Trophoblast cell (in vitro differentiated cells and primary cell): ENCODE measurements at regions not wholly inside any gene's neighbourhood (a gene's known extent, or its start where the extent isn't known, plus 50 kb on each side); places are given as distances from the start of the nearest gene placed in this dataset.

ENCODE experiments used
- DNase-seq, 2 donors: peaks; one replicate each; pipeline ENCODE4 v3.0.0-alpha.2; 2016
- H2AFZ ChIP-seq: 2 replicates; pipeline ENCODE4 v1.6.1; 2013; ENCODE audit warnings: low read length, moderate library complexity, mild to moderate bottlenecking; ENCODE audit not compliant: insufficient read depth, poor library complexity
- H2AK5ac ChIP-seq: 2 replicates; pipeline ENCODE4 v1.6.1; 2013; ENCODE audit warnings: mild to moderate bottlenecking, low read length
- H2BK120ac ChIP-seq: 2 replicates; pipeline ENCODE4 v1.6.1; 2013; ENCODE audit warnings: low read length, mild to moderate bottlenecking, moderate library complexity; ENCODE audit not compliant: insufficient read depth, poor library complexity
- H2BK12ac ChIP-seq: 2 replicates; pipeline ENCODE4 v1.6.1; 2013; ENCODE audit warnings: mild to moderate bottlenecking, low read length, moderate library complexity
- H2BK5ac ChIP-seq: 2 replicates; pipeline ENCODE4 v1.6.1; 2013; ENCODE audit warnings: low read length, low read depth, moderate library complexity, mild to moderate bottlenecking; ENCODE audit not compliant: poor library complexity
- H3K14ac ChIP-seq: 2 replicates; pipeline ENCODE4 v1.6.1; 2013; ENCODE audit warnings: mild to moderate bottlenecking, low read length
- H3K18ac ChIP-seq: 2 replicates; pipeline ENCODE4 v1.6.1; 2013; ENCODE audit warnings: mild to moderate bottlenecking, low read length
- H3K23ac ChIP-seq: 2 replicates; pipeline ENCODE4 v1.6.1; 2013; ENCODE audit warnings: low read length
- H3K27ac ChIP-seq: 2 replicates; pipeline ENCODE4 v1.5.1; 2013; ENCODE audit warnings: low read depth, mild to moderate bottlenecking, inconsistent platforms, low read length, moderate library complexity
- H3K27me3 ChIP-seq: 2 replicates; pipeline ENCODE4 v1.6.1; 2013; ENCODE audit warnings: inconsistent platforms, mild to moderate bottlenecking, low read length, moderate library complexity; ENCODE audit not compliant: insufficient read depth
- H3K36me3 ChIP-seq, 2 experiments: 1 replicate in 1 of 2; 2 replicates in 1 of 2; pipeline ENCODE4 v1.6.1; 2013; ENCODE audit warnings: low read length in 2 of 2, mild to moderate bottlenecking in 2 of 2, moderate library complexity in 1 of 2; ENCODE audit not compliant: insufficient read depth in 2 of 2, control insufficient read depth in 1 of 2
- H3K4ac ChIP-seq: 2 replicates; pipeline ENCODE4 v1.6.1; 2013; ENCODE audit warnings: low read depth, mild to moderate bottlenecking, low read length, moderate library complexity
- H3K4me1 ChIP-seq, 2 experiments: 1 replicate in 1 of 2; 2 replicates in 1 of 2; pipeline ENCODE4 v1.6.1; 2013; ENCODE audit warnings: low read length in 2 of 2, mild to moderate bottlenecking in 2 of 2, moderate library complexity in 1 of 2; ENCODE audit not compliant: insufficient read depth in 2 of 2, control insufficient read depth in 1 of 2
- H3K4me2 ChIP-seq: 2 replicates; pipeline ENCODE4 v1.6.1; 2013; ENCODE audit warnings: inconsistent platforms, mild to moderate bottlenecking, low read length, moderate library complexity
- H3K4me3 ChIP-seq: 2 replicates; pipeline ENCODE4 v1.5.1; 2013; ENCODE audit warnings: mild to moderate bottlenecking, low read depth, low read length, inconsistent platforms
- H3K79me1 ChIP-seq: one replicate; pipeline ENCODE4 v1.6.1; 2013; ENCODE audit warnings: low read length
- H3K79me2 ChIP-seq: 2 replicates; pipeline ENCODE4 v1.6.1; 2013; ENCODE audit warnings: low read length, mild to moderate bottlenecking; ENCODE audit not compliant: control insufficient read depth, insufficient read depth, poor library complexity
- H3K9ac ChIP-seq: 2 replicates; pipeline ENCODE4 v1.6.1; 2013; ENCODE audit warnings: mild to moderate bottlenecking, low read length
- H3K9me3 ChIP-seq: 2 replicates; pipeline ENCODE4 v1.6.1; 2013; ENCODE audit warnings: low read depth, mild to moderate bottlenecking, control low read depth, inconsistent platforms, low read length; ENCODE audit not compliant: insufficient read depth
- H4K12ac ChIP-seq: 2 replicates; pipeline ENCODE4 v1.6.1; 2013; ENCODE audit warnings: low read depth, mild to moderate bottlenecking, low read length, moderate library complexity
- H4K8ac ChIP-seq: 2 replicates; pipeline ENCODE4 v1.6.1; 2013; ENCODE audit warnings: low read depth, mild to moderate bottlenecking, low read length, moderate library complexity
- H4K91ac ChIP-seq: one replicate; pipeline ENCODE4 v1.6.1; 2013; ENCODE audit warnings: low read depth, mild to moderate bottlenecking, low read length, moderate library complexity
- WGBS: extraction: QIAGEN DNeasy Blood & Tissue Kit; methylation state at CpG from one replicate; pipeline ENCODE4 v1.1.7; 2013; ENCODE audit warnings: missing lambda C conversion rate; ENCODE audit not compliant: insufficient read length, insufficient coverage; ENCODE audit errors: extremely low coverage; 5-methylcytosine and 5-hydroxymethylcytosine counted together

GRCh38 chr10:128687408-128687807 lies 561.2 kb upstream of the MKI67 start:
- Histone ChIP-seq H3K27me3 (no peaks in the 10 kb centered on the region), H4K12ac (no peak overlapping the region)
- DNase-seq = no peak

GRCh38 chr10:128687927-128688549 lies 561.8 kb upstream of the MKI67 start:
- Histone ChIP-seq H2AFZ (no peak overlapping the region), H3K27me3 (no peaks in the 10 kb centered on the region)

More at GRCh38 chr10:128687408-128687807, 561.2 kb upstream of the MKI67 start:
- no CpG with 5 or more reads among the region's 3 CpGs for WGBS
- no peaks in the 10 kb centered on the region for H3K79me1 ChIP-seq
- H3K27ac ChIP-seq = no peak overlapping the region
- no peak overlapping the region for H4K91ac ChIP-seq
- H2AFZ ChIP-seq = no peak overlapping the region
- H3K79me2 ChIP-seq = no peaks in the 10 kb centered on the region
- H3K4ac ChIP-seq = no peak overlapping the region
- no peaks in the 10 kb centered on the region for H3K4me1 ChIP-seq
- H3K14ac ChIP-seq = no peak overlapping the region
- no peak overlapping the region for H3K18ac ChIP-seq
- H3K4me3 ChIP-seq = no peak overlapping the region
- H3K9me3 ChIP-seq = no peaks in the 10 kb centered on the region
- H3K23ac ChIP-seq = no peak overlapping the region
- H2BK5ac ChIP-seq = no peak overlapping the region
- no peak overlapping the region for H2BK120ac ChIP-seq
- no peak overlapping the region for H2AK5ac ChIP-seq
- no peak overlapping the region for H4K8ac ChIP-seq
- no peak overlapping the region for H3K4me2 ChIP-seq
- no peaks in the 10 kb centered on the region for H3K36me3 ChIP-seq
- H3K9ac ChIP-seq = no peak overlapping the region
- no peak overlapping the region for H2BK12ac ChIP-seq

GRCh38 chr10:128689667-128690066 lies 563.4 kb upstream of the MKI67 start:
- no peak overlapping the region for H4K12ac ChIP-seq
- H3K27ac ChIP-seq = no peak overlapping the region
- H2BK5ac ChIP-seq = no peak overlapping the region
- H3K79me1 ChIP-seq = no peaks in the 10 kb centered on the region
- H3K4me3 ChIP-seq = no peak overlapping the region
- no peak overlapping the region for H4K91ac ChIP-seq
- no peaks in the 10 kb centered on the region for H3K27me3 ChIP-seq
- H2AFZ ChIP-seq = no peak overlapping the region
- H3K9ac ChIP-seq = no peak overlapping the region
- no peak overlapping the region for H4K8ac ChIP-seq
- no peaks in the 10 kb centered on the region for H3K79me2 ChIP-seq
- DNase-seq = no peak
- H3K23ac ChIP-seq = no peak overlapping the region
- no peak overlapping the region for H3K14ac ChIP-seq
- no peak overlapping the region for H2BK120ac ChIP-seq
- no peak overlapping the region for H3K4ac ChIP-seq
- no CpG with 5 or more reads among the region's 5 CpGs for WGBS
- H3K4me2 ChIP-seq = no peak overlapping the region
- H3K36me3 ChIP-seq = no peaks in the 10 kb centered on the region
- no peaks in the 10 kb centered on the region for H3K9me3 ChIP-seq
- H2BK12ac ChIP-seq = no peak overlapping the region
- H3K18ac ChIP-seq = no peak overlapping the region
- no peaks in the 10 kb centered on the region for H3K4me1 ChIP-seq
- H2AK5ac ChIP-seq = no peak overlapping the region

More at GRCh38 chr10:128687927-128688549, 561.8 kb upstream of the MKI67 start:
- no peak overlapping the region for H2BK12ac ChIP-seq
- no peak overlapping the region for H3K18ac ChIP-seq
- H3K4me3 ChIP-seq = no peak overlapping the region
- H4K8ac ChIP-seq = no peak overlapping the region
- no peak overlapping the region for H4K12ac ChIP-seq
- DNase-seq = no peak
- H2BK120ac ChIP-seq = no peak overlapping the region
- no peak overlapping the region for H3K27ac ChIP-seq
- H3K4me1 ChIP-seq = no peaks in the 10 kb centered on the region
- no peaks in the 10 kb centered on the region for H3K79me2 ChIP-seq
- H4K91ac ChIP-seq = no peak overlapping the region
- no peak overlapping the region for H3K23ac ChIP-seq
- H3K9me3 ChIP-seq = no peaks in the 10 kb centered on the region
- no CpG with 5 or more reads among the region's 14 CpGs for WGBS
- no peak overlapping the region for H3K4ac ChIP-seq
- no peaks in the 10 kb centered on the region for H3K79me1 ChIP-seq
- no peak overlapping the region for H2BK5ac ChIP-seq
- no peak overlapping the region for H3K14ac ChIP-seq
- no peak overlapping the region for H3K4me2 ChIP-seq
- H2AK5ac ChIP-seq = no peak overlapping the region
- no peaks in the 10 kb centered on the region for H3K36me3 ChIP-seq
- H3K9ac ChIP-seq = no peak overlapping the region

- no peak overlapping the region for H2BK5ac ChIP-seq
- DNase-seq = peak; percentile 12 to 49
- no peak overlapping the region for H3K14ac ChIP-seq
- no peaks in the 10 kb centered on the region for H3K36me3 ChIP-seq
- no peaks in the 10 kb centered on the region for H3K79me1 ChIP-seq
- H3K9me3 ChIP-seq = no peaks in the 10 kb centered on the region
- H3K4me1 ChIP-seq = no peaks in the 10 kb centered on the region
- no peaks in the 10 kb centered on the region for H3K27me3 ChIP-seq
- no peak overlapping the region for H3K4me3 ChIP-seq
- no peak overlapping the region for H4K8ac ChIP-seq
- H2BK120ac ChIP-seq = no peak overlapping the region
- no peak overlapping the region for H3K27ac ChIP-seq
- no peak overlapping the region for H3K23ac ChIP-seq
- no peak overlapping the region for H2AFZ ChIP-seq
- H2BK12ac ChIP-seq = no peak overlapping the region
- WGBS = no CpG with 5 or more reads among the region's 11 CpGs
- H3K79me2 ChIP-seq = no peaks in the 10 kb centered on the region
- no peak overlapping the region for H4K12ac ChIP-seq
- no peak overlapping the region for H4K91ac ChIP-seq
- no peak overlapping the region for H3K18ac ChIP-seq
- no peak overlapping the region for H3K4me2 ChIP-seq
- H2AK5ac ChIP-seq = no peak overlapping the region
- no peak overlapping the region for H3K9ac ChIP-seq
- H3K4ac ChIP-seq = no peak overlapping the region
Measured at GRCh38 chr10:128693493-128694131, 567.4 kb upstream of the MKI67 start.
